Ishikawa (cell line): ENCODE measurements at regions not wholly inside any gene's neighbourhood (a gene's known extent, or its start where the extent isn't known, plus 50 kb on each side); places are given as distances from the start of the nearest gene placed in this dataset.

ENCODE experiments used
- CEBPB ChIP-seq: IDR thresholded peaks from 2 replicates; pipeline ENCODE4 v1.6.1; 2012
- CREB1 ChIP-seq: IDR thresholded peaks from 2 replicates; pipeline ENCODE4 v1.6.1; 2012; ENCODE audit warnings: low read depth
- EGR1 ChIP-seq: IDR thresholded peaks from 2 replicates; pipeline ENCODE4 v1.6.1; 2012
- EP300 ChIP-seq: IDR thresholded peaks from 2 replicates; pipeline ENCODE4 v1.6.1; 2012; ENCODE audit warnings: borderline replicate concordance
- FOXM1 ChIP-seq: IDR thresholded peaks from 2 replicates; pipeline ENCODE4 v1.6.1; 2012; ENCODE audit warnings: low read depth, borderline replicate concordance
- MAX ChIP-seq: IDR thresholded peaks from 2 replicates; pipeline ENCODE4 v1.6.1; 2012
- NFIC ChIP-seq: IDR thresholded peaks from 2 replicates; pipeline ENCODE4 v1.6.1; 2012
- RAD21 ChIP-seq: IDR thresholded peaks from 2 replicates; pipeline ENCODE4 v1.6.1; 2012; ENCODE audit warnings: low read depth
- TAF1 ChIP-seq: IDR thresholded peaks from 2 replicates; pipeline ENCODE4 v1.6.1; 2012; ENCODE audit warnings: low read depth, mild to moderate bottlenecking
- TCF12 ChIP-seq: IDR thresholded peaks from 2 replicates; pipeline ENCODE4 v1.6.1; 2012; ENCODE audit warnings: low read depth
- TEAD4 ChIP-seq: IDR thresholded peaks from 2 replicates; pipeline ENCODE4 v1.6.1; 2012
- USF1 ChIP-seq: IDR thresholded peaks from 2 replicates; pipeline ENCODE4 v1.6.1; 2012
- YY1 ChIP-seq: IDR thresholded peaks from 2 replicates; pipeline ENCODE4 v1.6.1; 2012; ENCODE audit warnings: low read depth
- ZBTB7A ChIP-seq: IDR thresholded peaks from 2 replicates; pipeline ENCODE4 v1.6.1; 2012; ENCODE audit warnings: low read depth
- TF ChIP-seq, protein P1 (sequence below): IDR thresholded peaks from 2 replicates; pipeline ENCODE4 v1.6.1; 2012; ENCODE audit warnings: low read depth, mild to moderate bottlenecking

GRCh38 chr4:57424232-57424897 lies 314.2 kb upstream of the IGFBP7 start:
- TF ChIP-seq NFIC = no peak
- TF ChIP-seq, protein P1, sequence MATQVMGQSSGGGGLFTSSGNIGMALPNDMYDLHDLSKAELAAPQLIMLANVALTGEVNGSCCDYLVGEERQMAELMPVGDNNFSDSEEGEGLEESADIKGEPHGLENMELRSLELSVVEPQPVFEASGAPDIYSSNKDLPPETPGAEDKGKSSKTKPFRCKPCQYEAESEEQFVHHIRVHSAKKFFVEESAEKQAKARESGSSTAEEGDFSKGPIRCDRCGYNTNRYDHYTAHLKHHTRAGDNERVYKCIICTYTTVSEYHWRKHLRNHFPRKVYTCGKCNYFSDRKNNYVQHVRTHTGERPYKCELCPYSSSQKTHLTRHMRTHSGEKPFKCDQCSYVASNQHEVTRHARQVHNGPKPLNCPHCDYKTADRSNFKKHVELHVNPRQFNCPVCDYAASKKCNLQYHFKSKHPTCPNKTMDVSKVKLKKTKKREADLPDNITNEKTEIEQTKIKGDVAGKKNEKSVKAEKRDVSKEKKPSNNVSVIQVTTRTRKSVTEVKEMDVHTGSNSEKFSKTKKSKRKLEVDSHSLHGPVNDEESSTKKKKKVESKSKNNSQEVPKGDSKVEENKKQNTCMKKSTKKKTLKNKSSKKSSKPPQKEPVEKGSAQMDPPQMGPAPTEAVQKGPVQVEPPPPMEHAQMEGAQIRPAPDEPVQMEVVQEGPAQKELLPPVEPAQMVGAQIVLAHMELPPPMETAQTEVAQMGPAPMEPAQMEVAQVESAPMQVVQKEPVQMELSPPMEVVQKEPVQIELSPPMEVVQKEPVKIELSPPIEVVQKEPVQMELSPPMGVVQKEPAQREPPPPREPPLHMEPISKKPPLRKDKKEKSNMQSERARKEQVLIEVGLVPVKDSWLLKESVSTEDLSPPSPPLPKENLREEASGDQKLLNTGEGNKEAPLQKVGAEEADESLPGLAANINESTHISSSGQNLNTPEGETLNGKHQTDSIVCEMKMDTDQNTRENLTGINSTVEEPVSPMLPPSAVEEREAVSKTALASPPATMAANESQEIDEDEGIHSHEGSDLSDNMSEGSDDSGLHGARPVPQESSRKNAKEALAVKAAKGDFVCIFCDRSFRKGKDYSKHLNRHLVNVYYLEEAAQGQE = no peak
- TF ChIP-seq TEAD4 = no peak
- no peak for TF ChIP-seq CEBPB
- no peak for TF ChIP-seq FOXM1
- TF ChIP-seq MAX = no peak
- no peak for TF ChIP-seq CREB1
- no peak for TF ChIP-seq USF1

GRCh38 chr4:57418133-57418532 lies 307.9 kb upstream of the IGFBP7 start:
- TF ChIP-seq USF1 = no peak
- no peak for TF ChIP-seq TAF1
- TF ChIP-seq YY1 = no peak
- no peak for TF ChIP-seq MAX
- TF ChIP-seq FOXM1 = no peak
- TF ChIP-seq, protein P1 = no peak
- no peak for TF ChIP-seq CREB1
- no peak for TF ChIP-seq NFIC
- no peak for TF ChIP-seq TCF12
- no peak for TF ChIP-seq CEBPB
- no peak for TF ChIP-seq EGR1
- no peak for TF ChIP-seq TEAD4
- no peak for TF ChIP-seq EP300

GRCh38 chr4:57412259-57413054 lies 302.3 kb upstream of the IGFBP7 start:
- no peak for TF ChIP-seq FOXM1
- TF ChIP-seq RAD21 = no peak
- TF ChIP-seq NFIC = no peak
- no peak for TF ChIP-seq CREB1
- TF ChIP-seq EGR1 = no peak
- no peak for TF ChIP-seq TCF12
- TF ChIP-seq TEAD4 = no peak
- TF ChIP-seq, protein P1 = no peak
- TF ChIP-seq ZBTB7A = no peak
- TF ChIP-seq EP300 = no peak
- TF ChIP-seq USF1 = no peak
- TF ChIP-seq YY1 = no peak
